Uterus (tissue), 3 donors: ENCODE measurements at regions not wholly inside any gene's neighbourhood (a gene's known extent, or its start where the extent isn't known, plus 50 kb on each side); places are given as distances from the start of the nearest gene placed in this dataset.

Experiments
- DNase-seq, 2 donors: peaks; one replicate each; pipeline ENCODE4 v3.0.0-alpha.2; 2019 to 2020
- H3K27ac ChIP-seq, 2 donors: fragments of 200-600 bp; sonication (generic); 1 replicate in 1 of 2; 2 replicates in 1 of 2; pipeline ENCODE4 v1.5.1; 2016 to 2018
- H3K27me3 ChIP-seq, 2 donors: fragments of 200-600 bp; sonication (generic); one replicate each; pipeline ENCODE4 v1.5.1; 2018 to 2019; ENCODE audit warnings: control low read depth in 1 of 2
- H3K36me3 ChIP-seq, 2 donors: fragments of 200-600 bp; sonication (generic); one replicate each; pipeline ENCODE4 v1.5.1; 2019; ENCODE audit warnings: control low read depth in 1 of 2
- H3K4me1 ChIP-seq, 2 donors: fragments of 200-600 bp; sonication (generic); one replicate each; pipeline ENCODE4 v1.5.1; 2018 to 2019; ENCODE audit warnings: control low read depth in 1 of 2
- H3K4me3 ChIP-seq, 2 donors: fragments of 200-600 bp; sonication (generic); 1 replicate in 1 of 2; 2 replicates in 1 of 2; pipeline ENCODE4 v1.5.1; 2018 to 2019; ENCODE audit warnings: mild to moderate bottlenecking in 1 of 2
- H3K9me3 ChIP-seq, 2 donors: fragments of 200-600 bp; sonication (generic); one replicate each; pipeline ENCODE4 v1.5.1; 2019; ENCODE audit warnings: control low read depth in 1 of 2
- POLR2A ChIP-seq, 2 donors: fragments of 450-650 bp; IDR thresholded peaks; one replicate each; pipeline ENCODE4 v1.6.1; 2016; ENCODE audit warnings: antibody characterized with exemption in 2 of 2, mild to moderate bottlenecking in 1 of 2, moderate library complexity in 1 of 2
- intact Hi-C: fragments of 100-400 bp; cut with DNase I; formaldehyde crosslinking; loops from one replicate; pipeline ENCODE4 v1.15.1; 2023; ENCODE audit warnings: low total_unique reads
- TF ChIP-seq, protein P1 (sequence below), 4 experiments: fragments of 200-600 bp in 2 of 4; fragments of 450-650 bp in 2 of 4; sonication (generic) in 2 of 4; IDR thresholded peaks; one replicate each; pipeline ENCODE4 v1.5.1; 2016 to 2019; ENCODE audit warnings: antibody characterized with exemption in 4 of 4, mild to moderate bottlenecking in 2 of 4, moderate library complexity in 1 of 4
- donor health status: DM: yes; HTN: yes; CAD: no.

DNA sequence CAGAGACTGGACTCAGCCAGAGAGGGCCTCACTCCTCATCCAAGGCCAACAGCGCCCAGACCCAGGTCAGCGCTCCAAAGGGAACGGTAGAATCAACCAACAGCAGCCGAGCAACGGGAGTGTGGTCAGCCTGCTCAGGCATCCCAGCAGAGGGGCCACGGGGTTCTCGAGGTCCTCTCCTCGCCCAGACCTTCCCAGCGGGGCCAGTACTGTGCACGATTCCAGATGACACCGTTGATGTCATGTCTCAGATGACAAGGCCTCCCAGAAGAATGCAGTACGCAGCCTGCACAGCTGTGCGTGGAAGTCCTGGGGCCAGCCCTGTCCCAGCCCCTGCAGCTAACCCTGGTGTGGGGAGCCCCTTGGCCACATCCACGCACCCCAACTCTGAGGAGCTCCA is 141.0 kb upstream of the PPP1R26 start:
- intact Hi-C loops = no loop called here
- Histone ChIP-seq H3K4me1 (no peaks in the 10 kb centered on the region), H3K9me3 (no peaks in the 10 kb centered on the region), H3K4me3 (no peak overlapping the region), H3K27me3 (no peaks in the 10 kb centered on the region), H3K36me3 (no peaks in the 10 kb centered on the region), H3K27ac (no peak overlapping the region)
- TF ChIP-seq POLR2A (IDR thresholded peaks at IDR 0.05) = no peak
- TF ChIP-seq, protein P1, sequence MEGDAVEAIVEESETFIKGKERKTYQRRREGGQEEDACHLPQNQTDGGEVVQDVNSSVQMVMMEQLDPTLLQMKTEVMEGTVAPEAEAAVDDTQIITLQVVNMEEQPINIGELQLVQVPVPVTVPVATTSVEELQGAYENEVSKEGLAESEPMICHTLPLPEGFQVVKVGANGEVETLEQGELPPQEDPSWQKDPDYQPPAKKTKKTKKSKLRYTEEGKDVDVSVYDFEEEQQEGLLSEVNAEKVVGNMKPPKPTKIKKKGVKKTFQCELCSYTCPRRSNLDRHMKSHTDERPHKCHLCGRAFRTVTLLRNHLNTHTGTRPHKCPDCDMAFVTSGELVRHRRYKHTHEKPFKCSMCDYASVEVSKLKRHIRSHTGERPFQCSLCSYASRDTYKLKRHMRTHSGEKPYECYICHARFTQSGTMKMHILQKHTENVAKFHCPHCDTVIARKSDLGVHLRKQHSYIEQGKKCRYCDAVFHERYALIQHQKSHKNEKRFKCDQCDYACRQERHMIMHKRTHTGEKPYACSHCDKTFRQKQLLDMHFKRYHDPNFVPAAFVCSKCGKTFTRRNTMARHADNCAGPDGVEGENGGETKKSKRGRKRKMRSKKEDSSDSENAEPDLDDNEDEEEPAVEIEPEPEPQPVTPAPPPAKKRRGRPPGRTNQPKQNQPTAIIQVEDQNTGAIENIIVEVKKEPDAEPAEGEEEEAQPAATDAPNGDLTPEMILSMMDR (IDR thresholded peaks at IDR 0.05) = no peak
- peak in 1 of 2 donors; percentile 6 for DNase-seq

DNA sequence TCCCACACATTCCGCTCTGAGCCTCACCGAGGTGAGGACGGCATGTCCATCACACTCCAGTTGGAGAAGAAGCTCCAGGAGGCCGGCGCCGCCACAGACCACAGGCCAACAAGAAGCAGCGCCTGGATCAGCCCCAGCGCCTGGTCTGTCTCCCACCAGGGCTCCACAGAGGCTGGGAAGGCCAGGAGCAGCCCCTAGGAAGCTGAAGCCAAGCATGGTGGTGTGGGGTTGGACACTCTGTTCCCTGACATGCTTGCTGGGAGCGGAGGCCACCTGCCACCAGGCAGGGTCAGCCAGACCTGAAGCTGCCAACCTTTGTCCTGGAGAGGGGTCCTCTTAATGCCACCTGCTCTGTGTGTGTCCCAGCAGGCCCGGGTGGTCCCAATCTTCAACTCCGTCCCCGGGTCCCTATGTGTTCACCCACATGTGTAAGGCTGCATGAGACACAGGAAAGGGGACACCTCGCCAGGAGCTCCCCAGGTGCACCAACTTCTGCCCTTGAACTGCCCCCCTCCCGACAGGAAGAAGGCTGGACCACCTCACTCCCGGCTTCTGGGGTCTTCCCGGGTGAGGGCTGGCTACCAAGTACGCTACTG is 140.1 kb upstream of the PPP1R26 start:
- TF ChIP-seq, protein P1 (IDR thresholded peaks at IDR 0.05) = no peak
- TF ChIP-seq POLR2A (IDR thresholded peaks at IDR 0.05) = no peak
- no peaks in the 10 kb centered on the region for H3K4me1 ChIP-seq
- H3K27ac ChIP-seq = no peak overlapping the region
- no peaks in the 10 kb centered on the region for H3K36me3 ChIP-seq
- H3K4me3 ChIP-seq = no peak overlapping the region
- no peaks in the 10 kb centered on the region for H3K9me3 ChIP-seq
- intact Hi-C loops = no loop called here
- H3K27me3 ChIP-seq = no peaks in the 10 kb centered on the region
- DNase-seq = peak in 1 of 2 donors; percentile 8

DNA sequence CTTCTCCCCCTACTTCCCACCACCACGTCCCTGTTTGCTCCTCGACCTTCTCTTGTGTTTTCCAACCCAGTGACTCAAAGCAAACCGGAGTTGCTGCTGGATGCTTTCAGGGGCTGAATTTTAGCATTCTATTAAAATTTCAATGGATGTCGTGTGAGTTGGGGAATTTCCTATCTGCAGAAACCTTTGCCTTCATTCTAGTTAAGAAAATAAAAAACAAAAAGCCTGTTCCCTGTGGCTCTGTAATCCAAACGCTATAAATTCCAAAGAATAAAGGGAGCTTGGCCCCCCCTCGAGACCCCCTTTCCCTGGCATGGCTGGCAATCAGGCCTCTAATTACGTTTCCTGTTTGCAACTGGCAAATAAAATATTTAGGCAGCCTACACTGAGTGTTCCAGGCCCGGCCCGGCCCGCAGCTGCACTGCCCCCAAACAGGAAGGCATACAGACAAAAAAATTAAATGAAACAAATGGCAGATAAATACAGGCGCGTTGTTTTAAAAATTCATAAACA is 139.4 kb upstream of the PPP1R26 start:
- no peaks in the 10 kb centered on the region for H3K36me3 ChIP-seq
- H3K4me3 ChIP-seq = no peak overlapping the region
- H3K27ac ChIP-seq = no peak overlapping the region
- intact Hi-C loops = loop anchor here (10.0 kb wide), 1 partner anchor 255 kb away; the partner anchor contains the start of gene OLFM1
- TF ChIP-seq, protein P1 (IDR thresholded peaks at IDR 0.05) = no peak
- no peak for TF ChIP-seq POLR2A (IDR thresholded peaks at IDR 0.05)
- no peaks in the 10 kb centered on the region for H3K4me1 ChIP-seq
- H3K27me3 ChIP-seq = no peaks in the 10 kb centered on the region
- peak in 1 of 2 donors; percentile 7 for DNase-seq
- H3K9me3 ChIP-seq = no peaks in the 10 kb centered on the region

DNA sequence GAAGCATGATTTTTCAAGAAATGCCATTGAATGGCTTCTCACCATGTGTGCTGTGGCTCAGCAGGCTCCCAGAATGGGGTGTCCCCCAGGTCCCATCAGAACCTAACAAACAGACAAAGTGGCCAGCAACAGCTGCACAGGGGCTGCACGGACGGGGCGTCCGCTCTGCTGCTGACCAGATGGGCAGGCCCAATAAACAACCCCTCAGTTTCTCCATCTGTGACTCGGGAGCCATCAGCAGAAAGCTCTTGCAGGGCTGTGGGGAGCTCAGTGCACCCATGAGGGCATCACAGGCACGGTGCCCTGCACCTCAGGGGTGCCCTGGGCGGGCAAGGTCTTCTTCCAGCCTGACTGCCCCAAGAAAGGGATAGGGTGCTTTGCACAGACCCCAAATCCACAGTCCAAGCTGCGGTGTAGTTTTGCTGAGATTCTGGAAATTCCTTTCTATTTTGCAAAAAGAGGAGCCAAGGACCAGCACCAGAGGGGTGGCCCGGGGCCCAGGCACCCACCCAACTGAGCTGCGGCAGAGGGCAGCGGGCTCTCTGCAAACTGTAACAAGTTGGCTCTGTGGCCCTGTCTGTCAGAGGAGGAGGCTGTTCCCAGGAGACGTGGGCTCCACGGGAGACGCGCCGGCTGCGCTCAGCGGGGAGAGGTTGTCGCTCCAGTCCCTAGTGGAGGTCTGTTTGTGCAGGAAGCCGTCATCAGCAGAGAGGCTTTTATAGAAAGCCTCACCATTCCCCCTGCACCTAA is 138.7 kb upstream of the PPP1R26 start:
- TF ChIP-seq, protein P1 (IDR thresholded peaks at IDR 0.05) = no peak
- TF ChIP-seq POLR2A (IDR thresholded peaks at IDR 0.05) = no peak
- intact Hi-C loops = loop anchor here (10.0 kb wide), 1 partner anchor 256 kb away; the partner anchor contains the start of gene OLFM1
- Histone ChIP-seq H3K4me1 (no peaks in the 10 kb centered on the region), H3K9me3 (no peaks in the 10 kb centered on the region), H3K4me3 (no peak overlapping the region), H3K27ac (no peak overlapping the region), H3K27me3 (no peaks in the 10 kb centered on the region), H3K36me3 (no peaks in the 10 kb centered on the region)
- peak in 1 of 2 donors; percentile 4 for DNase-seq

DNA sequence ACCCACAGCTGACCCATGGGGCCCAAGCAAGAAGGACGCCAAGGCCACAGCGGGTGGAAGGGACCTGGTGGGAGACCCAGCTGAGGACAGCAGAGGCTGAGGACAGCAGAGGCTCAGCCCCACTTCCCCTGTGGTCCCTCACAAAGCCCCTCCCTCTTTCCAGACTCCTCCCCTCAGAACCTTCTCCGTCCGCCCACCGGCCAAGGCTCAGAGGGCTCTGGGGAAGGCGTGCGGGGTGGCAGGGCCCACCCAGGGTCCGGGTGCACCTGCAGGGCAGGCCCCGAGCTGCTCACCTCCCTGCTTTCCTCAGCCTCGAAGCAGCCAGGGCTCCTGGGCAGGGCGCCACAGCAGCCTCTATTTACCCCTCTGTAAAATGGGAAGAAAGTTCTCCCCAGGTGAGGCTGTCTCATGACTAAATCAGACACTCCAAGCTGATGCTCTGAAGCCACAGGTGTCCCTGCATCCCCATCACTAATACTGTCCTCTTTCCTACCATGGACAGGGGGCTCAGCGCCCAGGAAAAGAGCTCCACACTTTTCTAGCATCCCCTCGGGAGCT is 137.9 kb upstream of the PPP1R26 start:
- H3K4me1 ChIP-seq = no peaks in the 10 kb centered on the region
- no peaks in the 10 kb centered on the region for H3K36me3 ChIP-seq
- TF ChIP-seq POLR2A (IDR thresholded peaks at IDR 0.05) = no peak
- TF ChIP-seq, protein P1 (IDR thresholded peaks at IDR 0.05) = no peak
- DNase-seq = no peak
- H3K27ac ChIP-seq = no peak overlapping the region
- H3K27me3 ChIP-seq = no peaks in the 10 kb centered on the region
- intact Hi-C loops = loop anchor here (10.0 kb wide), 1 partner anchor 257 kb away; the partner anchor contains the start of gene OLFM1
- no peak overlapping the region for H3K4me3 ChIP-seq
- no peaks in the 10 kb centered on the region for H3K9me3 ChIP-seq
